Fibroblast of the aortic adventitia (primary cell): ENCODE measurements at regions not wholly inside any gene's neighbourhood (a gene's known extent, or its start where the extent isn't known, plus 50 kb on each side); places are given as distances from the start of the nearest gene placed in this dataset.

Experiments used
- DNase-seq: peaks from one replicate; pipeline ENCODE4 v3.0.0-alpha.2; 2010; ENCODE audit warnings: low read depth
- H3K4me3 ChIP-seq: 2 replicates; pipeline ENCODE4 v1.5.1; 2011; ENCODE audit warnings: low read depth, mild to moderate bottlenecking, control low read depth, low read length, moderate library complexity
- TF ChIP-seq, protein P1 (sequence below): IDR thresholded peaks from 2 replicates; pipeline ENCODE4 v1.5.1; 2011; ENCODE audit warnings: mild to moderate bottlenecking, low read length, control low read depth, inconsistent platforms; ENCODE audit not compliant: insufficient read depth

DNA sequence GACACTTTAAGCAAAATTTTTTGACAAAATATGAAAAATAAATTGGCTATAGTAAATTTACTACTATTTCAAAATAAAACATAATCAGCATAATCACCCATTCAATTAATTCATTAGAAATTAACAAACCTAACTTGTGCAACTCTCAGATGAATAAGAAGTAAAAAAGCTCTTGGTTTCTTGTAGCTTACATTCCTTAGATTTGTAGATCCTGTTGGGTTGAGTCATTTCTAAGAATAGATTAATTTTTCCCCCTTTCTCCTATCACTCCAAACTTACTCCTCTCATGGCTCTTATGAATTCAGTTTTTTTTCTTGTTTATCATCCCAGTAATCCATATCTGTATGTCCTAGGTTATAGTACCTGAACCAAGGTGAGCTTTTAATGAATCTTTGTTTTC, 230.9 kb upstream of the LRIG3 start:
- H3K4me3 ChIP-seq: no peak overlapping the region
- peak; percentile 56 for DNase-seq
- TF ChIP-seq, protein P1, sequence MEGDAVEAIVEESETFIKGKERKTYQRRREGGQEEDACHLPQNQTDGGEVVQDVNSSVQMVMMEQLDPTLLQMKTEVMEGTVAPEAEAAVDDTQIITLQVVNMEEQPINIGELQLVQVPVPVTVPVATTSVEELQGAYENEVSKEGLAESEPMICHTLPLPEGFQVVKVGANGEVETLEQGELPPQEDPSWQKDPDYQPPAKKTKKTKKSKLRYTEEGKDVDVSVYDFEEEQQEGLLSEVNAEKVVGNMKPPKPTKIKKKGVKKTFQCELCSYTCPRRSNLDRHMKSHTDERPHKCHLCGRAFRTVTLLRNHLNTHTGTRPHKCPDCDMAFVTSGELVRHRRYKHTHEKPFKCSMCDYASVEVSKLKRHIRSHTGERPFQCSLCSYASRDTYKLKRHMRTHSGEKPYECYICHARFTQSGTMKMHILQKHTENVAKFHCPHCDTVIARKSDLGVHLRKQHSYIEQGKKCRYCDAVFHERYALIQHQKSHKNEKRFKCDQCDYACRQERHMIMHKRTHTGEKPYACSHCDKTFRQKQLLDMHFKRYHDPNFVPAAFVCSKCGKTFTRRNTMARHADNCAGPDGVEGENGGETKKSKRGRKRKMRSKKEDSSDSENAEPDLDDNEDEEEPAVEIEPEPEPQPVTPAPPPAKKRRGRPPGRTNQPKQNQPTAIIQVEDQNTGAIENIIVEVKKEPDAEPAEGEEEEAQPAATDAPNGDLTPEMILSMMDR: no peak

DNA sequence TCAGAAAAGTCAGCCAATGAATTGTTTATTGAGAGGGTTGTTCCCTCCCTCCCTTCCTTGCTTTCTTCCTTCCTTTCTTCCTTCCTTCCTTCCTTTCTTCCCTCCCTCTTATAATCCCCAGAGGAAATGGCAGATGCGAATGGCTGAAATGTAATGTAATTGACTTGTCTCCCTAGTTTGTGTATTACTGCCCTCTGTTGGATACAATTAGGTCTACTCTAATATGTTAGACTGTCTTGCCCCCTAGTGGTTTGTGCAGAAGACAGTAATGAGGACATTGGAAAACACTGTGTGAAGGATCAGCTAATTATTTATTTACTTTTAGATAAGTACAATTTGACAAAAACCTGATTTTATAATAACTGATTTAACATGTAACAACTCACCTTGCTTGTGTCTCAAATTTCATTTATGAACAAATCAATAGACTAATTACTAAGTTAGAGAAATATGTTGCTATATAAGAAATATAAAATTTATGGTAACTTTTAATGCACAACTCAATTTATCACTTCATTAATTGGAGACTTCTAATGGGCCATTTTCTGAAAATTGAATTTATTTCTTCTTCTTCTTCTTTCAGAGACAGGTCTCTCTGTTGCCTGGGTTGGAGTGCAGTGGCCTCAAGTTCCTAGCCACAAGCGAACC, 229.8 kb upstream of the LRIG3 start:
- H3K4me3 ChIP-seq: no peak overlapping the region
- TF ChIP-seq, protein P1: peak; percentile 91
- peak; percentile 88 for DNase-seq

DNA sequence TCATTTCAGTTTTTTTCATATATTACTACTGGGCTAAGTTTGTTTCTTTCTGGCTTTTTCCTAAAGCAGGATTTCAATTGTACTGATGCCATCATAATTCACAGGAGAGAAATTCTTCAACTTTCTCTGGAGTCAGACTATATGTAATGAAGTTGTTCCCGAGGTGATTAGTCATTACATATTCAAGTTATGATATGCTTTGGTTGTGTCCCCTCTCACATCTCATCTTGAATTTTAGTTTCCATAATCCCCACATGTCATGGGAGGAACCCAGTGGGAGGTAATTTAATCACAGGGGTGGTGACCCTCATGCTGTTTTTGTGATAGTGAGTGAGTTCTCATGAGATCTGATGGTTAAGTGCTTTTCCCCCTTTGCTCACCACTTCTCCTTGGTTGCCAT, 227.5 kb upstream of the LRIG3 start:
- DNase-seq: no peak

DNA sequence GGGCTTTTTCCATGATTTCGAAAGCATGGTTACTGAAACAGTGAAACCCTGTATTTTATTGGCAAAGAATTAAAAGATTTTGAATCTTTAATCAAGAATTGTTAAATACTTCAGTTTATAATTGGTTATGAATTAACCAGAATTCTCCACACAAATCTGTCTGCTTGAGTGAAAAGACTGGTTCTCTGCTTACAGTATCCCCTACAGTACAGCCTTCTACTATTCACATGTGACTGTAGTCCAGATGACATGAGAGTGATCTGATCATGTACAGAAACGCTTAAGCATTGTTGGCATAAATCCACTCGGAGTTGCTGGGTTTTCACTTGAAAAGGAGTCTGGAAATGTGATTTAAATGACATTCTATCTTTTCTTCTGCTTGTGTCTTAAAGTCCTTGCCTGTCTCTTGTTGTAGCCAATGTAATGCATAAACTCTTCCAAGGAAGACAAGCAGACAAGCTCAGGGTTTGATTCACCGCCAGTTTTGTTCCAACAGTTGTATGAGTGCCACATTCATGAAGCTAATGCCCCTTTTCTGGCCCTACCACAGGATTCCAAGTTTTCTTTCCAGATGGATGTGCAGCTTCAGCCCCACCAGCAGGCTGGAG, 222.0 kb upstream of the LRIG3 start:
- DNase-seq: peak; percentile 16
- H3K4me3 ChIP-seq: no peak overlapping the region
- TF ChIP-seq, protein P1: no peak

More for the DNA sequence above, 227.5 kb upstream of the LRIG3 start:
- TF ChIP-seq, protein P1: no peak
- H3K4me3 ChIP-seq: no peak overlapping the region

DNA sequence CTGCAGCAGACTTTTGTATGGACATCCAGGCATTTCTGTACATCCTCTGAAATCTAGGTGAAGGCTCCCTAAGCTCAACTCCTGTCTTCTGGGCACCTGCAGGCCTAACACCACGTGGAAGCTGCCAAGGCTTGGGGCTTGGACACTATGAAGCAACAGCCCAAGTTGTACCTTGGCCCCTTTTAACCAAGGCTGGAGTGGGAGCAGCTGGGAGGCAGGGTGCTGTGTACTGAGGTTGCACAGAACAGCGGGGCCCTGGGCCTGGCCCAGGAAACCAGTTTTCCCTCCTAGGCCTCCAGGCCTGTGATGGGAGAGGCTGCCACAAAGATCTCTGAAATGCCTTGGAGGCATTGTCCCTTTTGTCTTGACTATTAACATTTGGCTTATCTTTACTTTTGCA, 214.4 kb upstream of the LRIG3 start:
- TF ChIP-seq, protein P1: no peak
- no peak overlapping the region for H3K4me3 ChIP-seq
- DNase-seq: no peak

DNA sequence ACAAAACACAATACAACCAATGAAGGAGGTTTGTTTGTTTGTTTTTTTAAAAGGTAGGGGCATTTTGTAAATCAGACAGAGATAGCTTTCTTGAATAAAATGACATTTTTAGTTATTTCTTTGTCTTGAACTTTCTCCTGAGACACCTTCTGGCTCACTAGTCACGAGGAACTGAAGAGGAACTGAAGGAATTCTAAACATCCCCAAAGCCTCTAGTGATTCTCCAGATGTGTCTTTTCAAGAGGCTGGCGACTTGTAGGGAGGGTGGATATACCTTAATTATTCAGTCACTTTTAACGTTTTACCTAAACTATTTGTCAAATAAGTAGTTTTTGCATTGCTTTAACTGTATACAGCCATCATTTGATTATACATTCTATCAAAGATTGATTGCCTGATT, 211.2 kb upstream of the LRIG3 start:
- TF ChIP-seq, protein P1: no peak
- H3K4me3 ChIP-seq: no peak overlapping the region
- no peak for DNase-seq

DNA sequence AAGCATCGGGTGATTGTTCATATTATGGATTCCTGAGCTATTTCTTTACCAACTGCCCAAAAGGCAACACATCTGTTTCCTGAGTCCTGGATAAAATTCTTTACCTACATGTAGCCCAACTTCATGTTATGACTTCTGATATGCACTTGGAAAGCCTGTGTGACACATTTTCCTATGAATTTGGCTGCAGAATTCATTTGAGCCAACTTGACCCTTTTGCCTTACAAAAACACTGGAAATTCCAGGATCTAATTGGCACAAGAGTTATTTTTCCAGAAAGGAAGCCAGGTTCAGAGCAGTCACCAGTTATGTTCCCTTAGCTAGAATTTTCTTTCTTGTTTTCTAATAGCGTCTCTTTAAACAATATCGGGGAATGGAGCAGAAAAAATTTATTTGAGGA, 202.5 kb upstream of the LRIG3 start:
- H3K4me3 ChIP-seq: no peak overlapping the region
- DNase-seq: peak; percentile 69
- TF ChIP-seq, protein P1: no peak
